ENCODE measurements at regions not wholly inside any gene's neighbourhood (a gene's known extent, or its start where the extent isn't known, plus 50 kb on each side); places are given as distances from the start of the nearest gene placed in this dataset.

DNA sequence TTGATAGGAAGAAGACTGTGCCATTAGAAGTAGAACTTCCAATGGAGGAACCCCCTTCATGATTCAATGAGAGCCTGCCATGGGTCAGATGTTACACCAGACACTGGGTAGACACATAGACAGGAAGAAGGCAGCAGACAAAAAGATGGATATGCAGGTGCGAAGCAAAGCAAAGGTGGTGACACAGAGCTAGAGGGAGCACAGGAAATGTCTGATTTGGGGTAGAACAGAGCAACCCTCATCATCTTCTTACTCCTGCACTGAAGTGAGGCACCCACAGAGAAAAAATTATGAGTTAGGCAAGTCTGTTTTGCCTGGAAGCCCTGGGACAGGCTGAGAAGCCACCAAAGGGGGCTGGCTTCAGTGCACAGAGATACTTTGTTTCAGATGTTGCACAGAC lies 240.2 kb downstream of the ANAPC1 start:
- Mint-ChIP-seq H3K27ac (no peak overlapping the region), H3K27me3 (peaks cover 5 to 29% of the 10 kb centered on the region in 2 donors), H3K4me1 (ENCODE audit: low read depth in 2 of 2) (peaks cover 0 to 8% of the 10 kb centered on the region in 2 donors), H3K36me3 (ENCODE audit: insufficient read depth) (no peaks in the 10 kb centered on the region), H3K9me3 (peaks cover 1 to 13% of the 10 kb centered on the region in 2 donors), H3K4me3 (no peak overlapping the region)
- ATAC-seq (replicated peaks) (no peak), DNase-seq (no peak)

DNA sequence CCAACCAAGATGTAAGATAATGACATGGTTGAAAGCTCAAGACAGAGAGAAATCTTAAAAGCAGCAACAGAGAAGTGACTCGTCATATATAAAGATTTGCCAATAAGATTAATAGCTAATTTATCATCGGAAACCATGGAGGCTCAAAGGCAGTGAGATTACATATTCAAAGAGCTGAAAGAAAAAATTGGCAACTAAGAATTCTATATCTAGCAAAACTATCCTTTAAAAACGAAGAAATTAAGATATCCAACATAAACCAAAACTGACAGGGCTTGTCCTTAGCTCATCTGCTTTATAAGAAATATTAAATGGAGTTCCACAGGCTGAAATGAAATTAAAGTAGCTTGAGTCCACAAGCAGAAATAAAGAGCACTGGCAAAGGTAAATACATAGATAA lies 236.6 kb downstream of the ANAPC1 start:
- ATAC-seq (replicated peaks), result no peak
- no peak for DNase-seq
- H3K9me3 Mint-ChIP-seq, result peaks cover 1 to 13% of the 10 kb centered on the region in 2 donors
- H3K27me3 Mint-ChIP-seq, result peaks cover 0 to 13% of the 10 kb centered on the region in 2 donors
- H3K4me1 Mint-ChIP-seq (ENCODE audit: low read depth in 2 of 2), result no peaks in the 10 kb centered on the region
- no peak overlapping the region for H3K27ac Mint-ChIP-seq
- H3K4me3 Mint-ChIP-seq, result no peak overlapping the region
- no peaks in the 10 kb centered on the region for H3K36me3 Mint-ChIP-seq (ENCODE audit: insufficient read depth)

DNA sequence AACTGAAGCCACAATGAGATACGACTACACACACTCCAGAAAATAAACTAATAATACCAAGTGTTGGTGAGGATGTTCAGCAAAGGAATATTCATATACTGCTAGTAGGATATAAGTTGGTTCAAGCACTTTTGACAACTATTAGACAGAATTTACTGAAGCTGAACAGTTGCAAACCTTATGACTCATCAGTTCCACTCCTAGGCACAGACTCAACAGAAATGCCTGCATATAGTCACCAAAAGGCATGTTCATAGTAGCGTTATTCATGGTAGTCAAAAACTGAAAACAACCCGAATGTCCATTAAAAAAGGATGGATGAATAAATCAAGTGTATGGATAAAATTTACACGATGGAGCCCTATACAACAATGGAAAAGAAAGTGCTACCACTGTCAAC lies 232.0 kb downstream of the ANAPC1 start:
- Mint-ChIP-seq H3K36me3 (ENCODE audit: insufficient read depth) (no peaks in the 10 kb centered on the region), H3K4me3 (no peak overlapping the region), H3K27me3 (no peaks in the 10 kb centered on the region), H3K4me1 (ENCODE audit: low read depth in 2 of 2) (no peaks in the 10 kb centered on the region), H3K9me3 (peaks cover 0 to 2% of the 10 kb centered on the region in 2 donors), H3K27ac (no peak overlapping the region)
- DNase-seq (no peak), ATAC-seq (replicated peaks) (no peak)

DNA sequence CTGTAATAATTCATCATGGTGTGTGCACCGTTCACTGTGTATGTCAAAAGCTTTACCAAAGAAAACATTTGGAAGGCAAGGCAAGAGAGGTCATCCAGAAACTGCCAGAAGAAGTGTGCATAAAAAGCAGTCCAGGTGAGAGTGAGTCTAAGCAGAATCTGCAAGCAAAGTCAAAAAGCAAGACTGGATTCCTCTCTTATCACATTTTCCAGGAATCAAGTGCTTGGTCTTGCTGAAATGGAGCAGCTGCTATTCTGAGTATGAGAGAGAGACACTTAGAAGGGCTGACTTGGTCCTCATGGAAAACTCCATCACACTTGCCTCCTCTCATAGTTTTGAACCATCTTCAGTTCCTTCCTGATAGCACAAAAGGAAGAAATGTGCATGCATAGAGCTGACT lies 231.3 kb downstream of the ANAPC1 start:
- DNase-seq (no peak), ATAC-seq (replicated peaks) (no peak)
- no peaks in the 10 kb centered on the region for H3K9me3 Mint-ChIP-seq
- no peak overlapping the region for H3K27ac Mint-ChIP-seq
- no peaks in the 10 kb centered on the region for H3K4me1 Mint-ChIP-seq (ENCODE audit: low read depth in 2 of 2)
- no peaks in the 10 kb centered on the region for H3K36me3 Mint-ChIP-seq (ENCODE audit: insufficient read depth)
- no peak overlapping the region for H3K4me3 Mint-ChIP-seq
- no peaks in the 10 kb centered on the region for H3K27me3 Mint-ChIP-seq

DNA sequence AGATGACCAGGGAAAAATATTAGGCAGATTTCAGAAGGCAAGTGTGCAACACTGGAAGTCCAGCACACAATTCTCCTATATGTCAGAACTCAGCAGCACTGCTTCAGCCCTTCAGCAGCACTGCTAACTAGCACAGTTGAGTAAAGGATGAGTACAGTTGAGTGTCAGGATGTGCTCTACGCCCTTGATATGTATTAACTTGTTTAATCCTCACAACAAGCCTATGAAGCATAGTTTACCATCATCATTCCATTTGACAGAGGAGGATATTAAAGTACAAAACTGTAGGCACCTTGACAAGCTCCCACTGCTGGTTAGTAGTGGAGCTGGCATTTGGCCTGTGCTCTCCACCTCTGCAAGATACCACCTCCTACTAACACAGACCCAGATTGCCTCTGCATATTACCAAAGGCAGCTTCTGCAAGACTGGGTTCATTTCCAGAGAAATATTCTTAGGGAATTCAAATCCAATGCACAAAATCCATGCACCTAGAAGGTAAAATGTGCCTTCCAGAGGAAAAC lies 230.8 kb downstream of the ANAPC1 start:
- no peak for ATAC-seq (replicated peaks)
- Mint-ChIP-seq H3K4me3 (no peak overlapping the region), H3K4me1 (ENCODE audit: low read depth in 2 of 2) (no peaks in the 10 kb centered on the region)

DNA sequence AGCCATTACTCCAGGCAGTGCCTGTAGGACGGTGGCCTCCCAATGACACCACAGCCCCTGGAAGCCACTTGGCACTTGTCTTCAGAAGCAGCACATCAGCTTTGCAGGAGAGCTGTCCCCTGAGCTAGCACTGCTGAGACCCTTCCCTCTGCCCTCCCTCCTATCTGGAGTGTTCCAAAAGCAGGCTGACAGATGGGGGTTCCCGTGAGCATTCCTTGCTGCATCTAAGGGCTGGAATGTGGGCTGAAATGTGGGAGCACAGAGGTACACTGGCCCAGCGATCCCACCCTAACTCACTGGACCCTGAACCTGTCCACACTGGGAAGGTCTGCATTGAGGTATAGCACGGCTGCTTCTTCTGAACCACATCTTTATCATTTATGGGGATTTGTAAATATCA lies 230.1 kb downstream of the ANAPC1 start:
- ATAC-seq (replicated peaks) (no peak), DNase-seq (no peak)
- no peaks in the 10 kb centered on the region for H3K4me1 Mint-ChIP-seq (ENCODE audit: low read depth in 2 of 2)
- H3K27ac Mint-ChIP-seq, result no peak overlapping the region
- no peaks in the 10 kb centered on the region for H3K27me3 Mint-ChIP-seq
- no peak overlapping the region for H3K4me3 Mint-ChIP-seq
- no peaks in the 10 kb centered on the region for H3K9me3 Mint-ChIP-seq
- no peaks in the 10 kb centered on the region for H3K36me3 Mint-ChIP-seq (ENCODE audit: insufficient read depth)

More for the DNA sequence above, 230.8 kb downstream of the ANAPC1 start:
- no peak for DNase-seq
- no peaks in the 10 kb centered on the region for H3K27me3 Mint-ChIP-seq
- no peak overlapping the region for H3K27ac Mint-ChIP-seq
- H3K36me3 Mint-ChIP-seq (ENCODE audit: insufficient read depth), result no peaks in the 10 kb centered on the region
- H3K9me3 Mint-ChIP-seq, result no peaks in the 10 kb centered on the region

DNA sequence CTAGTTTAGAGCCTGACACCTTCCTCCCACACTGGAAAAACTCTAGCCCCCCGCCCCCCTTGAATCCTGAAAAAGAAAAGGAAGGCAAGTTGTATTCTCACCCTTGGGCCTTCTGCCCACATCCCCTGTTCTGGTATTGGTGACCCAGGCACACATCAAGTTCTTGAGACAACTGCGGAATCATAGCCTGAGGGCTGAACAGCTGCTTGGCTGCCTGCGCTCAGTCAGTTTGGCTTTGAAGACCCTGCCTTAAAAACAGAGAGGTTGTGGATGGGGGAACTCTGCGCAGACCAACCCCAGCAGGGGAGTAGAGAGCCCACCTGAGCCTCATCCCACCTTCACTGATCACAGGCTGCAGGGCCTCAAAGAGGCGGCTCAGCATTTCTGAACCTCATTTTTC lies 229.2 kb downstream of the ANAPC1 start:
- H3K36me3 Mint-ChIP-seq (ENCODE audit: insufficient read depth), result no peaks in the 10 kb centered on the region
- DNase-seq, result no peak
- H3K27ac Mint-ChIP-seq, result peak overlapping the region in 1 of 2 donors; percentile 41
- no peaks in the 10 kb centered on the region for H3K4me1 Mint-ChIP-seq (ENCODE audit: low read depth in 2 of 2)
- ATAC-seq (replicated peaks), result no peak
- H3K4me3 Mint-ChIP-seq, result no peak overlapping the region
- H3K9me3 Mint-ChIP-seq, result no peaks in the 10 kb centered on the region
- no peaks in the 10 kb centered on the region for H3K27me3 Mint-ChIP-seq

DNA sequence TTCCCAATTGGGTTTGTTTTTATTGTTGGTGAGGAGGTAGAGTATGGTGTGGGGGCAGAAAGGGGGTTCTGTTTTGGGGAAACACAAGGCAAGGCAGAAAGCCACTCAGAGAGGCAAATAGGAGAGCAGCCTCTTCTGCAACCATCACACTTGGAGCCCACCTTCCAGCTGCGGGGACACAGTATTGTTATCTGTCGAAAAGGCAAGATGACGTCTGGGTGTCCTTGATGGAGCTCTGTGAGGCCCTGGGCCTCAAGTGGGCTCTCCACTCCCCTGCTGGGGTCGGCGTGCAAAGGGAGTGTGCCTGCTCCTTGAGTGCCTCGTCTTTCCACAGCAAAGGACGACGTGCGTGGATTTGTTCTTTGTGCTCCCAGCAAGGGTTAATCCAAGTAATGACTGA lies 227.6 kb downstream of the ANAPC1 start:
- DNase-seq (no peak), ATAC-seq (replicated peaks) (no peak)
- no peak overlapping the region for H3K4me3 Mint-ChIP-seq
- H3K36me3 Mint-ChIP-seq (ENCODE audit: insufficient read depth), result no peaks in the 10 kb centered on the region
- no peaks in the 10 kb centered on the region for H3K4me1 Mint-ChIP-seq (ENCODE audit: low read depth in 2 of 2)
- no peaks in the 10 kb centered on the region for H3K9me3 Mint-ChIP-seq
- H3K27ac Mint-ChIP-seq, result no peak overlapping the region
- no peaks in the 10 kb centered on the region for H3K27me3 Mint-ChIP-seq

DNA sequence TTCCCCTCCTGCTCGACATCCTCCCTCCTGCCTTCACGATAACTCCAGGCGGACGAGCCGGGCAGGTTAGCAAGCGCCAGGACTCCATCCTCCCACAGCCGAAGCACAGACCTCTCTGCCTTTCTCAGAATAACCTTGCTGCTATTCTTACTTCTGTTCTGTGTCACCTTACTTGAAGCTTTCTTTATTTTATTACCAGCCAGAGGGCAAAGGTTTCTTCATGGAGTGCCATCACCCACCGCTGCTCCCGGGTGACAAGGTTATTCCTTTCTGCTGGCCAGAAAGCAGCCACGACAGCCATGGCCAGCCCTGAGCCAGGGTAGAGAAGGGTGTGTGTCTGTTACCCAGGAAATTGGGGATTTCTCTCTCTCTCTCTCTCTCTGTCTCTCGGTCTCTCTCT lies 227.1 kb downstream of the ANAPC1 start:
- Mint-ChIP-seq H3K4me1 (ENCODE audit: low read depth in 2 of 2) (no peaks in the 10 kb centered on the region), H3K36me3 (ENCODE audit: insufficient read depth) (no peaks in the 10 kb centered on the region), H3K27ac (no peak overlapping the region), H3K4me3 (no peak overlapping the region), H3K27me3 (no peaks in the 10 kb centered on the region), H3K9me3 (no peaks in the 10 kb centered on the region)
- no peak for ATAC-seq (replicated peaks)
- no peak for DNase-seq

DNA sequence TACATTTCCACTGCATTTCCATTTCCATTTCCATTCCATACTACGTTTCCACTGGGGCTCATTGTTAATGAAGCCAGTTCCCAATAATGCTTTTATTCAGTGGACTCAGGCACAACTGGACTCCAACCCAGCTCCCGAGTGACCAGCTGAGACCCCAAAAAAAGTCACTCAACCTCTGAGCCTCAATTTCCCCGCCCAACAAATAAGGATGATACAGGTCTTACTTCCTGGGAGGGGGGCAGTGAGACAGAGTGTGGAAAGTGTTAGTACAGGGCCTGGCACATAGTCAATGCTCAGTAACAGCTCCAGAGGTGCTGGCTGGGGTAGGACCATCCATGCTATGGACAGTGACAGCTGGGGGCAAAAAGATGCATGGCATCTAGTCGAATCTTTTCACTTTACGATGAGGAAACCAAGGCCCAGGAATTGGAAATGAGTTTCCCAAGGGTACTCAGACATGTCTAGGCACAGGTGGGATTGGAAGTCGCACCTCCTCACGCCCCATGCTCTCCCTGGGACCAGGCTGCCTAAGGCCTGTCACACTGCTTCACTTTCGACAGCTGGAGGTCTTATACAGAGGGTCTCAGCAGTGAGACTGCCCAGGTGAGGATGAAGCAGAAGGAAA lies 226.5 kb downstream of the ANAPC1 start:
- DNase-seq (no peak), ATAC-seq (replicated peaks) (no peak)
- H3K36me3 Mint-ChIP-seq (ENCODE audit: insufficient read depth), result no peaks in the 10 kb centered on the region
- H3K27me3 Mint-ChIP-seq, result no peaks in the 10 kb centered on the region
- no peak overlapping the region for H3K4me3 Mint-ChIP-seq
- no peak overlapping the region for H3K27ac Mint-ChIP-seq
- no peaks in the 10 kb centered on the region for H3K9me3 Mint-ChIP-seq
- no peaks in the 10 kb centered on the region for H3K4me1 Mint-ChIP-seq (ENCODE audit: low read depth in 2 of 2)

DNA sequence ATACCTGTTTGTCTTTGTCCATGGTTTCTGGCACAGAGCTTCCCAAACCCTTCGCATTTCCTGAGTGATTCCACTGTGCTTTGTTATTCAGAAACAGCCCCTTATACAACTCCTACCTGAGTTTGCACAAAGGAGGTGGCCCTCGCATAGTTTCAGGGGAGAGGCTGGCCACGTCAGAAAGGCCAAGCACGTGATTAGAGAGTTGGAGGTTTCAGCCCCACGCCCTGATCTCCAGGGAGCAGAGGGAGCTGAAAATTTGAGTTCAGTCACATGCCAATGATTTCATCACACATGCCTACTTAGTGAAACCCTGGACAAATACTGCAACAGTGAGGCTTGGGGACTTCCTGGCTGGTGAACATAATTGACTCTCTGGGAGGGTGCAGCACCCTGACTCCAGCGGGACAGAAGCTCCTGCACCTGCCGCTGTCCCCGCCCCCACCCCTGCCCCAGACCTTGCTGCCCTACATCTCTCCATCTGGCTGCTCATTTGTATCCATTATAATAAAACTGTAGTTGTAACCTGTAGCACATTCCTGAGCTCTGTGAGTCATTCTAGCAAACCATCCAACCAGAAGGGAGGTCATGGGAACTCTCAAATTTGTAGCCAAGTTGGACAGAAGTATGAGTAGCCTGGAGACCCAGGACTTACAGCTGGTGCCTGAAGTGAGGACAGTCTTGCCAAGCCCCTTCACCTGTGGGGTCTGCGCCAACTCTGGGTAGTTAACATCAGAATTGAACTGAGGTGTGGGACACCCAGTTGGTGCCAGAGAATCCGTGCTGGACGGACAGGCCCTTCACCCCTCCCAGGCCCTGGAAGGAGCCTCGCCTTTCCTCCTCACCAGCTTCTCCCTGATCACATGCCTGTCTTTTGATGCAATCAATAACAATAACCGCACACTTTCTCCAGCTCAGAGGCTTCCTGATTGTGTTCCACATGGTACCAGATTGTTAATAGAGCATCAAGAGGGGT lies 224.3 kb downstream of the ANAPC1 start:
- no peak for ATAC-seq (replicated peaks)
- Mint-ChIP-seq H3K36me3 (ENCODE audit: insufficient read depth) (no peaks in the 10 kb centered on the region), H3K9me3 (no peaks in the 10 kb centered on the region), H3K4me1 (ENCODE audit: low read depth in 2 of 2) (peaks cover 5 to 6% of the 10 kb centered on the region in 2 donors), H3K27ac (no peak overlapping the region), H3K27me3 (no peaks in the 10 kb centered on the region), H3K4me3 (no peak overlapping the region)
- no peak for DNase-seq

DNA sequence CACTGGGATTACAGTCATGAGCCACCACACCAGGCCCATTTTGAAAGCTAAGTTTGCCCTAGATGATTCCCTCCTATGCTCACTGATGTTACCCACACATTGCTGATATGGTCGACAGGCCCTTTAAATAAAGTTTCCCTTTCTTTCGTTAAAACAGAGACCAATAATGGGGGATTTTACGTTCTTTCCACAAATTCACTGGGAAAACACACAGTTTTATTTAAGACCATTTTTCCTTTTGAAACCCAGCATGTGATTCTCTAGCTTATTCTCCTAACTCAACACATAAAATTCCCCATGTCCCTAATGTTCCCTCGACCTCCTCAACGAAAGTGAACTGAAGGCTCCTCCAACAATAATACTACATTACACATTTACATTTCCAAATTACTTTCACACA lies 223.2 kb downstream of the ANAPC1 start:
- H3K36me3 Mint-ChIP-seq (ENCODE audit: insufficient read depth), result no peaks in the 10 kb centered on the region
- H3K9me3 Mint-ChIP-seq, result no peaks in the 10 kb centered on the region
- H3K4me3 Mint-ChIP-seq, result no peak overlapping the region
- H3K27me3 Mint-ChIP-seq, result no peaks in the 10 kb centered on the region
- no peak for ATAC-seq (replicated peaks)
- H3K4me1 Mint-ChIP-seq (ENCODE audit: low read depth in 2 of 2), result peaks cover 5 to 6% of the 10 kb centered on the region in 2 donors
- no peak for DNase-seq
- H3K27ac Mint-ChIP-seq, result no peak overlapping the region

DNA sequence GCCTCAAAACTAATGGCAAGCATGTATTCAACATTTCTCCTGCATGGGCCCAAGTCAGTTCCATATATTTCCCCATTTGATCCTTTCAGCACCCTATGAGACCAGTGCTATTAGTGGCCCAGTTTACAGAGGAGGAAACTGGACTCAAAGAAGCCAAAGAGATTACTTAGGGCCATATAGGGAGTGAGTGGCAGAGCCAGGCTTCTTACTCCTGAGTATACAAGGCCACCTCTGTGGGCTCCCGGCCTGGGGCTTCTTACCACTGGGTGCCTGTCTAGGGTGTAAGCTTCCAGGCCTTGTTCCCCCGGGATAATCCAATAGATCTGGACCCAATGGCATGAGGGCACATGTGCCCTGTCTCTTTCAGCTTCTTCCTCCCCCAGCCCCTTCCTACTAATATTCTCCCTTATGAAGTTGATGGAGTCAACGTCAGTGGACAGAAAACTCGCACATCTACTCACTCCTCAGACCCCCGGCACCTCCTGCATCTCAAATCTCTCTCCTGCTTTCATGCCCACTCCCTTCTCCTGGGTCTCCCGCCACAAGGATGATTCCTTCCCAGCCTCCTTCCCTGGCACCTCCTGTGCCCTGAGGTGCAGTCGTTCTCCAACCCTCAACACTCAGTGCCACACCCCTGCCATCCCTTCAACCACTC lies 222.6 kb downstream of the ANAPC1 start:
- DNase-seq, result no peak
- no peaks in the 10 kb centered on the region for H3K36me3 Mint-ChIP-seq (ENCODE audit: insufficient read depth)
- no peak for ATAC-seq (replicated peaks)
- H3K27ac Mint-ChIP-seq, result no peak overlapping the region
- H3K4me1 Mint-ChIP-seq (ENCODE audit: low read depth in 2 of 2), result peaks cover 5 to 6% of the 10 kb centered on the region in 2 donors
- H3K27me3 Mint-ChIP-seq, result no peaks in the 10 kb centered on the region
- no peak overlapping the region for H3K4me3 Mint-ChIP-seq
- H3K9me3 Mint-ChIP-seq, result no peaks in the 10 kb centered on the region

Measured in effector memory CD8-positive, alpha-beta T cell (primary cell).